ENCODE measurements at regions not wholly inside any gene's neighbourhood (a gene's known extent, or its start where the extent isn't known, plus 50 kb on each side); places are given as distances from the start of the nearest gene placed in this dataset.

- TF ChIP-seq, protein P1, sequence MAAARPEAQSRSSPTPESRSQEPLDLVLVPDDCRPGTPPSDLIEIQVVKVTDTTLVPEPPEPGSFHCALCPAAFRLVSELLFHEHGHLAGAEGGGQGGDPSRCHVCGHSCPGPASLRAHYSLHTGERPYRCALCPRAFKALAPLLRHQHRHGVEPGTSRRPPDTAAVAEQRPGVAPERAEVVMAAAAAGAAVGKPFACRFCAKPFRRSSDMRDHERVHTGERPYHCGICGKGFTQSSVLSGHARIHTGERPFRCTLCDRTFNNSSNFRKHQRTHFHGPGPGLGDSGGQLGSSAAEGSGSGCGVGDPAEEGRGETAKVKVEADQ (CRISPR knock-in tag; IDR thresholded peaks at IDR 0.05; ENCODE audit: borderline replicate concordance) = no peak
- TF ChIP-seq ZNF609 (CRISPR knock-in tag; IDR thresholded peaks at IDR 0.05; ENCODE audit: borderline replicate concordance) (peak; percentile 65; the same call in 1 of the 2 replicates), NR2F6 (IDR thresholded peaks at IDR 0.05) (peak; percentile 61), NR2F6 (CRISPR knock-in tag; IDR thresholded peaks at IDR 0.05) (peak; percentile 56), MED1 (CRISPR knock-in tag; IDR thresholded peaks at IDR 0.05) (peak; percentile 75; the same call in 1 of the 2 replicates), PITX1 (CRISPR knock-in tag; IDR thresholded peaks at IDR 0.05) (peak; percentile 71; the same call in 1 of the 2 replicates), TEAD3 (CRISPR knock-in tag; optimal IDR thresholded peaks at IDR 0.05; ENCODE audit: borderline replicate concordance) (peak; percentile 57), DNMT3B (CRISPR knock-in tag; conservative IDR thresholded peaks at IDR 0.05) (0 out of 2 replicates have a peak, but pooled peaks have one; percentile 66), EP300 (IDR thresholded peaks at IDR 0.05; ENCODE audit: low read depth in 2 of 2, low read length in 2 of 2) (peak; percentile 69 to 91; a peak in 3 of 4 replicates), EP300 (CRISPR knock-in tag; IDR thresholded peaks at IDR 0.05; ENCODE audit: borderline replicate concordance) (peak; percentile 44; the same call in 1 of the 2 replicates), MIXL1 (CRISPR knock-in tag; IDR thresholded peaks at IDR 0.05) (0 out of 2 replicates have a peak, but pooled peaks have one; percentile 12), POGZ (CRISPR knock-in tag; IDR thresholded peaks at IDR 0.05) (peak; percentile 55; the same call in 1 of the 2 replicates), SMC3 (IDR thresholded peaks at IDR 0.05; ENCODE audit: low read length) (peak; percentile 18; the same call in 1 of the 2 replicates), ZNF777 (CRISPR knock-in tag; IDR thresholded peaks at IDR 0.05) (0 out of 2 replicates have a peak, but pooled peaks have one; percentile 30), ZNF543 (CRISPR knock-in tag; IDR thresholded peaks at IDR 0.05) (no peak), SOX6 (IDR thresholded peaks at IDR 0.05) (no peak), SOX6 (CRISPR knock-in tag; IDR thresholded peaks at IDR 0.05) (peak; percentile 94), ZNF790 (CRISPR knock-in tag; IDR thresholded peaks at IDR 0.05; ENCODE audit: borderline replicate concordance) (no peak), CBX5 (CRISPR knock-in tag; IDR thresholded peaks at IDR 0.05; ENCODE audit: borderline replicate concordance) (0 out of 2 replicates have a peak, but pooled peaks have one; percentile 25)
- TF ChIP-seq, protein P2, sequence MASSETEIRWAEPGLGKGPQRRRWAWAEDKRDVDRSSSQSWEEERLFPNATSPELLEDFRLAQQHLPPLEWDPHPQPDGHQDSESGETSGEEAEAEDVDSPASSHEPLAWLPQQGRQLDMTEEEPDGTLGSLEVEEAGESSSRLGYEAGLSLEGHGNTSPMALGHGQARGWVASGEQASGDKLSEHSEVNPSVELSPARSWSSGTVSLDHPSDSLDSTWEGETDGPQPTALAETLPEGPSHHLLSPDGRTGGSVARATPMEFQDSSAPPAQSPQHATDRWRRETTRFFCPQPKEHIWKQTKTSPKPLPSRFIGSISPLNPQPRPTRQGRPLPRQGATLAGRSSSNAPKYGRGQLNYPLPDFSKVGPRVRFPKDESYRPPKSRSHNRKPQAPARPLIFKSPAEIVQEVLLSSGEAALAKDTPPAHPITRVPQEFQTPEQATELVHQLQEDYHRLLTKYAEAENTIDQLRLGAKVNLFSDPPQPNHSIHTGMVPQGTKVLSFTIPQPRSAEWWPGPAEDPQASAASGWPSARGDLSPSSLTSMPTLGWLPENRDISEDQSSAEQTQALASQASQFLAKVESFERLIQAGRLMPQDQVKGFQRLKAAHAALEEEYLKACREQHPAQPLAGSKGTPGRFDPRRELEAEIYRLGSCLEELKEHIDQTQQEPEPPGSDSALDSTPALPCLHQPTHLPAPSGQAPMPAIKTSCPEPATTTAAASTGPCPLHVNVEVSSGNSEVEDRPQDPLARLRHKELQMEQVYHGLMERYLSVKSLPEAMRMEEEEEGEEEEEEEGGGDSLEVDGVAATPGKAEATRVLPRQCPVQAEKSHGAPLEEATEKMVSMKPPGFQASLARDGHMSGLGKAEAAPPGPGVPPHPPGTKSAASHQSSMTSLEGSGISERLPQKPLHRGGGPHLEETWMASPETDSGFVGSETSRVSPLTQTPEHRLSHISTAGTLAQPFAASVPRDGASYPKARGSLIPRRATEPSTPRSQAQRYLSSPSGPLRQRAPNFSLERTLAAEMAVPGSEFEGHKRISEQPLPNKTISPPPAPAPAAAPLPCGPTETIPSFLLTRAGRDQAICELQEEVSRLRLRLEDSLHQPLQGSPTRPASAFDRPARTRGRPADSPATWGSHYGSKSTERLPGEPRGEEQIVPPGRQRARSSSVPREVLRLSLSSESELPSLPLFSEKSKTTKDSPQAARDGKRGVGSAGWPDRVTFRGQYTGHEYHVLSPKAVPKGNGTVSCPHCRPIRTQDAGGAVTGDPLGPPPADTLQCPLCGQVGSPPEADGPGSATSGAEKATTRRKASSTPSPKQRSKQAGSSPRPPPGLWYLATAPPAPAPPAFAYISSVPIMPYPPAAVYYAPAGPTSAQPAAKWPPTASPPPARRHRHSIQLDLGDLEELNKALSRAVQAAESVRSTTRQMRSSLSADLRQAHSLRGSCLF (CRISPR knock-in tag; IDR thresholded peaks at IDR 0.05; ENCODE audit: borderline replicate concordance) = no peak
These were observed 55.1 kb upstream of the RASA2 start (continued) for GRCh38 chr3:141431411-141432378.

Measured in HepG2 (cell line).